GM18870 (cell line): ENCODE measurements at regions not wholly inside any gene's neighbourhood (a gene's known extent, or its start where the extent isn't known, plus 50 kb on each side); places are given as distances from the start of the nearest gene placed in this dataset.

Experiments
- ATAC-seq: cut with Tn5 transposase; IDR thresholded peaks from one replicate; pipeline ENCODE4 v1.9.1; 2021; ENCODE audit warnings: moderate library complexity; ENCODE audit not compliant: unreplicated experiment

DNA sequence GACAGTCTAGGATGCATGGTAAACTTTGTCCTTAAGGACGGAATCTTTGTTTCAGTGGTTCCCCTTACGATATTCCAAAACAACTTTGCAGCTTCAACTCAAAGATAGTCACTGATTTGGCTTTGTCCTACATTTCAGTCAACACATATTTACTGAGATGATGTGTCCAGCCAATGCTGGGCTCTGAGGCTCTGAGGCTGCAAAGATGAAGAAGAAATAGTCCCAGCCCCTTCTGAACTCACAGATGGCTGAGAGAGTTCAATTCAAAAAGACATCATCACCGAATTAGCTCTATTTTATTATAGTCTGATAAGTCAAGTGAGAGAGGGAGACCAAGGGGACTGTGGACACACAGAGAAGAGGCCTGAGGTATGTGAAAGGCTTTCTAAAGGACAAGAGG is 544.0 kb downstream of the ACTL7B start:
- ATAC-seq = no peak

DNA sequence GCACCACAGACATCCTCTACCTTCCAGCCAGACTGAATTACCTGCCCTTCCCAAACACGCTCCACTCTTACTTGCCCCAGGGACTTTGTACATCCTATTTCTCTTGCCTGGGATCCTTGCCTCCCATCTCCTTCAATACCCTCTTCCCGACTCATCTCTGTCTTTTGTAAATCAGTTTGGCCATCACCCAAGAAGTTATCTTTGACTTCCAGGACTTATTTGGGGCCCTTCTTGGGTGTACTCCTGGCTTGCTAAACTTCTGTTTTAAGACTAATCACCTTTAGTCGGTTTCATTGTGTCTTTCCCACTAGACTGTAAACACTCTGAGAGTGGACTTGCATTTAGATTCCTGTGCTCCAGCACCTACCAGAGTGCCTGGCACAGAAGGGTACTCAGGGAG is 545.6 kb downstream of the ACTL7B start:
- ATAC-seq = no peak

DNA sequence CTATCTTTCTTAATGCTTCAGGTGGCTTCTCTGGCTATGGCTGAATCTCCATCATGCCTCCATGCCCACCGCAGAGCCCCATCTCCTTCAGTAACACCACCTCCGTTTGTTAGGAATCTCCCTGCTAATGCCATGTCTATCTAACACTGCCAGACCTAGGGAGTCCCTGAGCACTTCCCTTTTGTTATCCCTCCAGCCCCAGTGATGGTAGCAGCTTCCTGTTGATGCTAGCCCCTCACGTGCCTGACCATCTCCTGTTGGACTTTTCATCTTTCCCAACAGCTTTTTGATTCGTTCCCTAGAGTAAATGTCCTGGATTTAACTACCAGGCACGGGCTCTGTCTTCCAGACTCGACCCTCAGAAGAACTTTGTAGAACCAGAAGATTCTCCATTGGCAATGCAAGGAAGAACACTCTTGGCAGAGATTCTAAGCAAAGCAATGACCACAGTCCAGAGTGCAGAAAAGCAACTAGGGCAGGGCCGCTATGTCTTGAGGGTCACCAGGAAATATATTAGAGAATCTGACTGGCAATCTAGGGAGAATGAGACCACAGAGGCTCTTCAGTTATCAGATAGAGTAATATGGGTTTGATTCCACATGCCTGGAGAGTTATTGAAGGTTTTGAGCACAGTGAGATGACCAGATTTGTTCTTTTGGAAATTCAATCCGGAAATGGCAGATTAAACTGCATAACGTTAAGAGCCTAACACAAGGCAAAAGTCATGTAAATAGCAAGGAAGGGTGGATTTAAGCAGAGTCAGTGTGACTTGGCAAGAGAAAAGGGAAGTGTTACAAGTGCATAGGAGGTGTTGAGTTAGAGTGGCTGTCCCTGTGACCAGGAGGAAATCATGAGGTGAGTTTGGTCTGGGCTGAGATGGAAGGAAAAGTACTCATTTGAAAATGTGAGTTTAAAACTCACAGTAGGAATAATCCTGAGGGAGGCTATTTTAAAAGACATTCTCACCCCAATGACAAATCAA is 555.2 kb downstream of the ACTL7B start:
- no peak for ATAC-seq

DNA sequence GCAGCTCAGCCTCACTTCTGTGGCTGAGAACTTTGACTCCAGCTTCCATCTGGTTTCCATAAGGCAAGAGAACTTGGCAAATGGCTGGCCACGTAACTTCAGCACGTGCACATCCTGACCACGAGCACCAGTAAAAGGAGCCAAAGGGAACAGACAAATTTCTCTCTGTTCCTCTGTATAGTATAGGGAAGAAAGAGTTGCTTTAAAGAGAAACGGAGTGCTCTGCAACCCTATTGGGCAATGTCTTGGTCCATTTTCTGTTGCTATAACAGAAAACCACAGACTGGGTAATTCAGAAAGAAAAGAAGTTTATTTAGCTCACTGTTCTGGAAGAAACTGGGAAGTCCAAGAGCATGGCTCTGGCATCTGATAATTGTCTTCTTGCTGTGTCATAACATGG is 558.7 kb downstream of the ACTL7B start:
- ATAC-seq = no peak

DNA sequence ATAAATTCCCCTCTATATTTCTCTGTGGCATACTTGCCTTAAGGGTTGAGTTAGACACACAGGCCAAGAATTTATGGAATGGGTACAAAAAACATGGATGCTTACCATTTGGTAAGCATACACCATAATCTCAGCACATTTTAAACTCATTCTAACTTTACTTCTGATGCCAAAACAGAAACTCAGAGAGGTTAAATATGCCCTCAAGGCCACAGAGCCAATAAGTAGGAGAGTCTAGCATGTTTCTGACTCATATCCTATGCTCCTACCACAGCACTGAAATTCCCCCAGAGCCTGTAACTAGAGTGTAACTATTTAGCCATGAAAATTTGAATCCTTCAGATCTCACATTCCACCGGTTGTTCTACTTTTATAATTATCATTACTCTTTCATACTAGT is 559.7 kb downstream of the ACTL7B start:
- no peak for ATAC-seq

DNA sequence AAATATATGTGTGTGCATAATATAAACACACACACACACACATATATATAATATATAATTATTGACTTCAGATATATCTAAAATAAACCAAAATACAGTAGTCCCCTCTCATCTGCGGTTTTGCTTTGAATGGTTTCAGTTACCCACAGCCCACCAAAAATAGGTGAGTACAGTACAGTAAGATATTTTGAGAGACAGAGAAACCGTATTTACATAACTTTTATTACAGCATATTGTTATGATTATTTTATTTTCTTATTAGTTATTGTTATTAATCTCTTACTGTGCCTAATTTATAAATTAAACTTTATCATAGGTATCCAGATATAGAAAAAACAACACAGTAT is 564.2 kb downstream of the ACTL7B start:
- no peak for ATAC-seq

DNA sequence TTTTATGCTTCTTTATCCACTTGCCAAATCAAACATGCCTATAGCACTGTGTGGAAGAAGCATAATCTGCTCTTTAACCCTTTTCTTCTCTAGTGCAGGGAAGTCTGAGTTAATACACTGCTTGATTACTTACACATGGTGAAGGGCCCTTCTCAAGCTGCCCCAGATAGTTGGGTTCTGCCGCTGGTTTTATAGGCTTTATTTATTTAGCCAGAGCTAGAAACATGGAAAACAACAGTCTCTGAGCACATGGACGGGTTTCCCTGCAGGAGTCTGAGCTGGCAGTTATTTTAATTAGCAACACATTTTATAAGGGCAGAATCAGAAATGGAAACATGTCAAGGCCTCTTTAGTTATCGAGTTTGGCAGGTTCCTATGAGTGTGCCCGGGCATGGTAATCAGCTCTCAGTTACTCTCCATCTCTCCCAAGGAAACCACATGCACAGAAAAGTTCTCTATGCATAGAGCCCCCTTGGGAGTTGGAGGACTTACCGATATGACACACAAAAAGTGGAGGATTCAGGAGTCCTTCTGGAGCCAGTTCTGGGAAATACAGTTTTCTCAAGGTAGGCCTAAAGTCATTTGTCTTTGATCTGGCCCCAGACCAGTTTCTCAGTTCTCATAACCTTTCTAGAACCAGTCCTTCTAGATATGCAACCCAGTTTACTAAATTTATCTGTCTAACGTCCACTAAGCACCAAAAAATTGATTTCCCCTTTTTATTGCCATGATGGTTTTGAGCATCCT is 564.8 kb downstream of the ACTL7B start:
- ATAC-seq = no peak

DNA sequence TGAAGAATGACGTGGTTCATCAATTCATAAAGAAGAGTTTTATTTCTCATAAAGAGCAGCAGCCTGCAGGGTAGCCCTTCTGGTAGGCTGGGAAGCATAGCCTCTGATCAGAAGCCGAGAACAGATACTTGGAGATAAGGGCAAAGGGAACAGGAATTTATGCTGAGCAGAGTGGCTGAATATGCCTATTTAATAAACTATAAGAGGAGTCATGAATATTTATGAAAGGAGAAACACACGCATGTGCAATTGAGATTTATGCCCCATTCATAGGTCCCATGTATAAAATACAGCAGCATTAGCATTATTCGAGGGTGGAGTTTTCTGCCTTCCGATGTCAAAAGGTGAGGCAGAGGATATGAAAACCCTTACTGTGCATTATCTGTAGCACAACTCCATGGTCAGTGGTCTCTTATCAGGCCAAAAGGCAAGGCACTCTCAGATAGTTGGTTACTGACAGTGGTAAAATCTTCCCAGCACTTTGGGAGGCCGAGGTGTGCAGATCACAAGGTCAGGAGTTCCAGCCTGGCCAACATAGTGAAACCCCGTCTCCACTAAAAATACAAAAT is 569.1 kb downstream of the ACTL7B start:
- no peak for ATAC-seq

DNA sequence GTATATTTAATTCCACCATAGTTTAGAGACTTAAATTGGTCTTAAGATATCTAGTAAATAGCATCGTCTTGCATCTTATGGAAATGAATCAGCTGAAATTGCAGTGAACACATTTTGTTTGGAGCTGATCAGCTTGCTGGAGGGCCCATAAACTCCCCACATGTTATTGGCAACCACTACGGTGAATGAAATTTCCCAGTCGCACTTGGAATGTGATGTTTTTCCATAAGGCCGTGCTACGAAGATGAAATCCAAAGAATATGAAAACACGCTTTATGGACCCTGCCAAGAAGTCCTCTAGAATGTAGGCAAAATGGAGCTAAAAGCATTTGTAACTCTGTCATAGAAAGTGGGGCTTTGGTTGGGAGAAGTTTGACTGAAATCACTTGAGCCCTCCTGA is 572.1 kb downstream of the ACTL7B start:
- ATAC-seq = no peak

DNA sequence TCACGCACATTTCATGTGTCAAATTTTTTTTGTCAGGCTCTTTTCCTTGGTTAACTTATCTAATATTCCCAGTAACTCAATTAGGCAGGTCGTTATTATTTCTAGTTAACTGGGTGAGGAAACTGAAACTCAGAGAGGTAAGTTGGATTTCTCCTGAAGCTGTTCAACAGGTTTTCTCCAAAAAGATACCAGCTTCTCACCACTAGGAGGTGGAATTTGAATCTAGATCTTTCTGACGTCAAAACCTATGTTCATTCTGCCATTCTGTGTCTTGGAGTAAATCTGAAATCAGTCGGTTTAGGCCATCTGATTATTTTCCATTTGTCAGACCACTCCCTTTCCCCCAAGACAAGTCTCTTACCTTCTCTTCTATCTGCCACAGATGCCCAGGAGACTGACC is 572.9 kb downstream of the ACTL7B start:
- ATAC-seq = no peak

DNA sequence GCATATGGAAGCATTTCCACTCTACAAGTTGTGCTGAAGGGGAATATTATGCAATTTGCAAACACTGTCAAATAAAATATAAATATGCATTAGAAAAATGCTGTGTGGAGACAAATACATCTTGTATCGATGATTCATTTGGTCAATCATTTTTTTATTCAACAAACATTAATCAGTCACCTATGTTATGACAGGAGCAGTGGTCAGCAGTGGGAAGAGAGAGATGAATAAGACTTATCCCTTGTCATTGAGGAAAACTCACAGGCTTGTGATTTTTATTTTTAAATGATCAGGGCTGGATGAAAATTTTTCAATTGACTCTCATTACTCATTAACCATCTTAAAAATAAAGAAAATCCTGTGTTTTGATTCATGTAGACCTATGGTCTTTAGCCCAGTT is 574.1 kb downstream of the ACTL7B start:
- ATAC-seq = no peak

DNA sequence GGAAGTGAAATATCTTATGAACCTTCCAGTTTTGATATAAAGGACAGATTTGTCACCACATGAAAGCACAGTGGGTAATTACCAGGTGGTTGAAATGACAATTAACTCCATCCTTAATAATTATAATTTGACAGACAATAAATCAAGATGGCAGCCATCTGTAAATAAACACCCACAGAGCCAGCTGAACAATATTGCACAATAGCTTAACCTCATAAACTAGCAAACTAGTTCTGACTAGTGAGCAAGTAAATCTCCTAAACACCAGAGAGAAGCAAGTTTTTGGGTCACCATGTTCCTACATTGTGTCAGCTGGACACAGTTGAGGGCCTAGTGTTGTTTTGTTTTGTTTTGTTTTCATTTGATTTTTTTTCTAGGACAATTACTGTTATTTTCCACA is 577.4 kb downstream of the ACTL7B start:
- ATAC-seq = no peak

DNA sequence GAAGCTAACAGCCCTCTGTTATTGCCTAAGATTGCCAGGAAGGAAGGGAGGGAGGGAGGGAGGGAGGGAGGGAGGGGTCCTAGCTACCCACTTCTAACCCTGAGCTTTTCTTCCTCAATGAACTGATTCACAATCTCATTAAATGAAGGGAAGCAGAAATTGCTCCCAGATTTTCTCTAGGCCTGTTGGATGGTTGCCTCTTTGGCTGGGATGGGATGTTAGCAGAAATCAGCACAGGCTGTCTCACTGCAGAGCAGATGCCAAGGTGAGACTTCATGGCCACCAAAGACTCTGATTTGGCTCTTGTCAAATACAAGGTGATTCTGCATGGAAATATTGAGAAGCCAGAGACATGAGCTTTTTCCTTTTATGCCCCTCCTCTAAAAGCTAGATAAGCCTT is 578.6 kb downstream of the ACTL7B start:
- ATAC-seq = no peak

DNA sequence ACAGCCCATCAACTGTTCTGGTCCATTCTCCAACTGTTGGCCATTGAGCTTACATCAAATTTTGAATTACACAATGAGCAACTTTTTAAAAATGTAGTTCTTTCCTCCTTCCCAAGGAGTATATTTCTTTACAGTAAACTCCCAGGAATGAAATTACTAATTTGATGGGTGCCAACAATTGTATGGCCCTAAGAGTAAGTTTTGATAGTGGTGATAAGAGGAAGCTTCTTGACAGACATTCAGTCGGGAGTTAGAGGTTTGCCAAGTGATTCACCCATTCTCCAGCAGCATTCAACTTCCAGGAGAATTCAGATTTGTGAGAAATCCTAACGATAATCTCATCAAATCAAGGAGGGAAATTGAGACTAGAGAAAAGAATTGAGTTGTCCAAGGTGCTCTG is 579.9 kb downstream of the ACTL7B start:
- no peak for ATAC-seq

DNA sequence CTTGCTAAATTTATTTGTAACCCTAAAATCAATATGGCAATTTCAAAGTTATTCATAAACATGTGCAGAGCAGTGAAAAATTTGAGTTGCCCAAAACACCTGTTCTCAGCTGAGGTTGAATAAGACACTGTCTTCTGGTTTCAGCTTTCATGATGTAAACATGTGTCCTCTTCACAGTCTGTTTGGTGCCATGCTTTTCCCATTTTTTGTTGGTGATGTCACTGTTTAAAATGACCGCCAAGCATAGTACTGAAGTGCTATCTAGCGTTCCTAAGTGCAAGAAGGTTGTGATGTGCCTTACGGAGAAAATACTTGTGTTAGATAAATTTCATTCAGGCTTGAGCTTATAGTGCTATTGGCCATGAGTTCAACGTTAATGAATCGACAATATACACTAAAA is 580.8 kb downstream of the ACTL7B start:
- ATAC-seq = no peak

DNA sequence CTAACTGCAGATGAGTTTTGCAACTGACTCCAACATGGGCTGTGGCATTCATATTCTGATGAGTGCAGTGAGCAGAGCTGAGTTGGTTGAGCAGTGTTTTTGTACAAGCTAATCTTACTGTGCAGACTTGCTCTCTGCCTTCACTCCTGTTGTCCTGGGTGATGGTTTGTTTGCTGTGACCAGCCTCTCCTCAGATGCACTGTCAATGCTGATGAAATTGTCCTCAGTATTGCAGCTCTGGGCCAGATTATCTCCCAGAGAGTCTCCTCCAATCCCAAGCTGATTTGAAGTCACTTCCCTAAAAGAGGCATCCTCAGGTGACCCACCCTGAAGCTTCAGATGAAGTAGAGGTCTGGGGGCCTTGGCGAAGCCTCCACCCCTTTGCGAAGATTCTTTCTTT is 581.8 kb downstream of the ACTL7B start:
- no peak for ATAC-seq

DNA sequence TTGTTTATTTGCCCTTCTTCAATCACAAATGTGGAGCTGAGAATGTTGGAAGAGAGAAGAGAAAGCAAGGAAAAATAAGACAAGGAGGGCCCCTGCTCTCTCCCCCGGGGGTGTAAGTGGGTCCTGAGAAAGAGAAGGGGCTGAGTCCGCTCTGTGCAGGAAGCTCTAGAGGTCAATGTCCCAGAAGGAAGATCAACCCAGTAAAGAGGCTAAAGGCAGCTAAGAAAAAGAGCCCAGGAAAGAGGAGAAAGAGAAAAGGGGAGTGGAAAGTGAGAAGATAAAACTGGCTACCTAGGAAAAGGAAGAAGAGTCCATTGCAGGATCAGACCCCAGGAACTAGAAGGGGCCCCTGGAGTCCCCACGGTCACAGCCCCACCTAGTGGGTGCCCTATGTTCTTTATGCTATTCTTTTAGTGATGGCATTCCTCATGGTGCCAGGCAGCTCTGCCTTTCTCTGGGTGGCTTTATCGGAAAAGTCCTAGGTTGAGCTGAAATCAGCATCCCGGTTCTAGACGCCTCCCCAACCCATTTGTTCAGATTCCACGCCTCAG is 583.4 kb downstream of the ACTL7B start:
- no peak for ATAC-seq

DNA sequence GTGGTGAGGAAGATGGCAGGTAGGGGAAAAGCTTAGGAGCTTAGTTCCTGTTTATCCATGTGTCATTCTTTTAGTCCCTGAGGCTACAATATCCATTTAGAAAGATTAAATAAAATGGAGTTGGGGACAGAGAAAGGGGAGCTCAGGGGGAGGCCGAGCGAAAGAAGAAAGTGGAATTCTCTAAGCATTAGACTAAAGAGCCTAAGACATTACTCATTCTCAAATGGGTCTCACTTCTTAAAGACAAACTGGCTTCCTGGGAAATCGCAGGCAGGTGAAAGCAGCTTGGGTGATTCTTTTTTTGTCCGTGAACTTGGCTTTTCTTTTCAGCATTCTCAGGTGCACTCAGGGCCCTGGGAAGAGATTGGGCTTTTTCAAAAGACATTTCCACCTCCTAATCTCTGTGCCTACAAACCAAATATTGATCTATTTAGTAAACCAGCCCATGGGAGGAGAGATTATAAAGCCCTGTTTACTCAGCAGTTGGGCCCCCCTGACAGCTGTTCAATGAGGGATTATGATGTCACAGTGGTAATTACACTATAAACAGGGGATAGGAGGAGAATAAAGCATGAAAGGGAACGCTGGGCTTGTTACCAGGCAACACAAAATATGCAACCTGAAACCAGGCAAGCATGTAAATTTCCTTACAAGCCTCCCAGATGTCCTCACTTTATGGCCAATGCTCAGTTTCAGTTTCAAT is 584.0 kb downstream of the ACTL7B start:
- no peak for ATAC-seq

DNA sequence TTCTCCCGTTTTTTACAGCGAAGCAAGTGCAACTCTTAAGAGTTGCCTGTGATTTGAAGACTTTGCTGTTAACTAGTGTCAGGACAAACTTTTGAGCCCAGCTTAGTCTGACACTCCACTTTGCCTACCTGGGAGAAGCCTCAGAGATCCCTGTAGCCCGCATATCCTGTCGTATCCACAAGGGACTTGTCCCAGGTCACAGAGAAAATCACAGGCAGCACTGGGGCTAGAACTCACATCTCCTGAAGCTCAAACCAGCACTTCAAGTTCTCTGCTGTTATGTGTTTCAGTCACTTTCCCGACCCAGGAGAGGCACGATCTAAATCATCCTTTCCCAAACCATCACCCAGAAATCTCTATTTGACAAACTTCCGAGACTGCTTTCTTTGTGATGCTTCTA is 584.5 kb downstream of the ACTL7B start:
- ATAC-seq = no peak

DNA sequence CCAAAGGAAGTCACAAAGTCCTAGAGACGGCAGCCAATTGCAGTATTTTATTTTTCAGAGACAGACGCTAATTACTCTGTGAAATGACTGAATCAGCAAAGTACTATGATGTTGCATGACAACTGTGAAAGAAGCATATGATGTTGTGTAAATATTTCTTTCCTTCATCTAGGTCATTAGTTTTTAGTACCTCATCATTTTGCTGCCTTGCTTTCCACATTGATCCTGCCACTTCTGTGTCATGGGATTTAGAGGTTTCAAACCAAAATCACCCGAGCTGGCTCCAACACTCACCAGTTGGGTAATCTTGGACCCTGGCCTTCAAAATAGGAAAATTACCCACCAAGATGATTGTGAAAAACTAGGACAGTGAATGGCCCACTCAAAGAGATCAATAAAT is 585.2 kb downstream of the ACTL7B start:
- ATAC-seq = no peak

DNA sequence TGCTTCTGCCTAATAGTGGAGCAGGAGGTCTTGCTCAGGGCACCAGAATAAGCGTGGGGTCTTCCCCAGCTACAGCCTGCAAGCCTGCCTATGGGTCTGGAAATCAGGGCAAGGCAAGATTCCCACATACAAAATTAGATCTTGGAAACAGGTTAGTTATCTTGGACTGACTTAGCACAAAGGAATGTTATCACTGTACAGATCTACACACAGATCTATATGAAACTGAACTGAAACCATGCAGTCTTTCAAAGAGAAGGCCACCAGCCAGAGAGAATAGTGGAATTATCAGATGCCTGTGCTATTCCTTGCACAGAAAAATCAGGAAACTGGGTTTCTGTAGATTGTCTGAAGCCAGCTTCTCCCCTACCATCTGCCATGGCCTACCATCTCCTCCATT is 585.7 kb downstream of the ACTL7B start:
- ATAC-seq = no peak
